Keratinocyte (primary cell): ENCODE measurements at regions not wholly inside any gene's neighbourhood (a gene's known extent, or its start where the extent isn't known, plus 50 kb on each side); places are given as distances from the start of the nearest gene placed in this dataset.

ENCODE experiments used
- EZH2 ChIP-seq: IDR thresholded peaks from one replicate; pipeline ENCODE4 v1.6.1; 2012; ENCODE audit warnings: inconsistent platforms, mild to moderate bottlenecking, low read length, moderate library complexity
- TF ChIP-seq, protein P1 (sequence below), 3 experiments: IDR thresholded peaks in 1 of 3; conservative IDR thresholded peaks in 1 of 3; optimal IDR thresholded peaks in 1 of 3; 2 replicates in 2 of 3; 3 replicates in 1 of 3; pipeline versions ENCODE3 to v1.5.1; 2011; ENCODE audit warnings: low read length in 3 of 3, mild to moderate bottlenecking in 3 of 3, moderate library complexity in 2 of 3, control low read depth in 1 of 3, inconsistent platforms in 1 of 3; ENCODE audit not compliant: insufficient read depth in 2 of 3; ENCODE audit errors: extremely low read depth in 1 of 3

DNA sequence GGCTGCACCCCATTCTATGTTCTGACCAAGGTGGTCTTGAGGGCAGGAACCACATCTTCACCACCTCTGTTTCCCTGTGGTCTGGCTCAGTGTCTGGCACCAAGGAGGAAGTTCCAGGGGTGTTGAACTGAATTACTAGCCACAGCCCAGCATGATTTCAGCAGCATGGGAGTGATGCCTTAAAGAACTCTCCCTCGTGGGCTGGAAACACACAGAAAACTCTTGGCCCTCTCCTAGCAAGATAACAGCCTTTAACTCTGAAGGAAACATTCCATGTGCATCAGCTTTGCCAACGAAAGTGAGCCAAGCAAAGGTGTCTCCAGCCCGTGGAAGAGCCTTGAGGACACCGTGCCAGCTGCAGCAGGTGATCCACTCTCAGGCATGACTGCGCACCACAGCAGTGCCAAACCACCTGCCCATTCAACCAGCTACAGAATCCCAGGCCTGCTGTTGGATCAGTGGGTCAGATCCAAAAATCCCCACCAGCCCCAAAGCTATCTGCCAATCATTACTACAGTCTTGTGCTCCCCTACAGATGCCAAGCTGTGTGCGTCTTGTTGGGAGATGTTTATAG lies 124.8 kb downstream of the TTC32 start:
- TF ChIP-seq, protein P1, sequence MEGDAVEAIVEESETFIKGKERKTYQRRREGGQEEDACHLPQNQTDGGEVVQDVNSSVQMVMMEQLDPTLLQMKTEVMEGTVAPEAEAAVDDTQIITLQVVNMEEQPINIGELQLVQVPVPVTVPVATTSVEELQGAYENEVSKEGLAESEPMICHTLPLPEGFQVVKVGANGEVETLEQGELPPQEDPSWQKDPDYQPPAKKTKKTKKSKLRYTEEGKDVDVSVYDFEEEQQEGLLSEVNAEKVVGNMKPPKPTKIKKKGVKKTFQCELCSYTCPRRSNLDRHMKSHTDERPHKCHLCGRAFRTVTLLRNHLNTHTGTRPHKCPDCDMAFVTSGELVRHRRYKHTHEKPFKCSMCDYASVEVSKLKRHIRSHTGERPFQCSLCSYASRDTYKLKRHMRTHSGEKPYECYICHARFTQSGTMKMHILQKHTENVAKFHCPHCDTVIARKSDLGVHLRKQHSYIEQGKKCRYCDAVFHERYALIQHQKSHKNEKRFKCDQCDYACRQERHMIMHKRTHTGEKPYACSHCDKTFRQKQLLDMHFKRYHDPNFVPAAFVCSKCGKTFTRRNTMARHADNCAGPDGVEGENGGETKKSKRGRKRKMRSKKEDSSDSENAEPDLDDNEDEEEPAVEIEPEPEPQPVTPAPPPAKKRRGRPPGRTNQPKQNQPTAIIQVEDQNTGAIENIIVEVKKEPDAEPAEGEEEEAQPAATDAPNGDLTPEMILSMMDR (optimal IDR thresholded peaks at IDR 0.05 in 1 of 3, IDR thresholded peaks at IDR 0.05 in 1 of 3, conservative IDR thresholded peaks at IDR 0.05 in 1 of 3; ENCODE audit: extremely low read depth in 1 of 3, insufficient read depth in 2 of 3, low read length in 3 of 3), result no peak
- TF ChIP-seq EZH2, result no peak
